Uterus (tissue), 2 donors: ENCODE measurements at regions not wholly inside any gene's neighbourhood (a gene's known extent, or its start where the extent isn't known, plus 50 kb on each side); places are given as distances from the start of the nearest gene placed in this dataset.

Experiments used
- POLR2A ChIP-seq, 2 donors: fragments of 450-650 bp; IDR thresholded peaks; one replicate each; pipeline ENCODE4 v1.6.1; 2016; ENCODE audit warnings: antibody characterized with exemption in 2 of 2, mild to moderate bottlenecking in 1 of 2, moderate library complexity in 1 of 2
- TF ChIP-seq, protein P1 (sequence below), 4 experiments: fragments of 200-600 bp in 2 of 4; fragments of 450-650 bp in 2 of 4; sonication (generic) in 2 of 4; IDR thresholded peaks; one replicate each; pipeline ENCODE4 v1.5.1; 2016 to 2019; ENCODE audit warnings: antibody characterized with exemption in 4 of 4, mild to moderate bottlenecking in 2 of 4, moderate library complexity in 1 of 4

DNA sequence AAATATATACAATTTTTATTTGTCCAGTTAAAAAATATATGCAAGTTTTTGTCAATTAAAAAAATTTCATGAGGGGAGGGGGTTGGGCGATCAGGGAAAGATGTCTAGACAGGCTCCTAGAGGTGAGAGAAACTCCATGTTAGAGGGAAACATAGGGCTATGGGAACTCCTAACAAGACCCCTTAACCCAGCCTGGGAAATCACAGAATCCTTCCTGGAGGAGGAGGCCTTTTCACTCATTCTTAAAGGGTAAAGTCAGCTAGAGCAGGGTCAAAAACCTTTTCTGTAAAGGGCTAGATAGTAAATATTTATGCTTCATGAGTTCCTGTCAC lies 75.9 kb upstream of the PTPN1 start:
- TF ChIP-seq, protein P1, sequence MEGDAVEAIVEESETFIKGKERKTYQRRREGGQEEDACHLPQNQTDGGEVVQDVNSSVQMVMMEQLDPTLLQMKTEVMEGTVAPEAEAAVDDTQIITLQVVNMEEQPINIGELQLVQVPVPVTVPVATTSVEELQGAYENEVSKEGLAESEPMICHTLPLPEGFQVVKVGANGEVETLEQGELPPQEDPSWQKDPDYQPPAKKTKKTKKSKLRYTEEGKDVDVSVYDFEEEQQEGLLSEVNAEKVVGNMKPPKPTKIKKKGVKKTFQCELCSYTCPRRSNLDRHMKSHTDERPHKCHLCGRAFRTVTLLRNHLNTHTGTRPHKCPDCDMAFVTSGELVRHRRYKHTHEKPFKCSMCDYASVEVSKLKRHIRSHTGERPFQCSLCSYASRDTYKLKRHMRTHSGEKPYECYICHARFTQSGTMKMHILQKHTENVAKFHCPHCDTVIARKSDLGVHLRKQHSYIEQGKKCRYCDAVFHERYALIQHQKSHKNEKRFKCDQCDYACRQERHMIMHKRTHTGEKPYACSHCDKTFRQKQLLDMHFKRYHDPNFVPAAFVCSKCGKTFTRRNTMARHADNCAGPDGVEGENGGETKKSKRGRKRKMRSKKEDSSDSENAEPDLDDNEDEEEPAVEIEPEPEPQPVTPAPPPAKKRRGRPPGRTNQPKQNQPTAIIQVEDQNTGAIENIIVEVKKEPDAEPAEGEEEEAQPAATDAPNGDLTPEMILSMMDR (IDR thresholded peaks at IDR 0.05) = no peak
- TF ChIP-seq POLR2A (IDR thresholded peaks at IDR 0.05) = no peak
